HG03521 (cell line): ENCODE measurements at regions not wholly inside any gene's neighbourhood (a gene's known extent, or its start where the extent isn't known, plus 50 kb on each side); places are given as distances from the start of the nearest gene placed in this dataset.

Experiments
- ATAC-seq: cut with Tn5 transposase; IDR thresholded peaks from one replicate; pipeline ENCODE4 v1.9.1; 2021; ENCODE audit warnings: mild to moderate bottlenecking, moderate library complexity; ENCODE audit not compliant: unreplicated experiment

DNA sequence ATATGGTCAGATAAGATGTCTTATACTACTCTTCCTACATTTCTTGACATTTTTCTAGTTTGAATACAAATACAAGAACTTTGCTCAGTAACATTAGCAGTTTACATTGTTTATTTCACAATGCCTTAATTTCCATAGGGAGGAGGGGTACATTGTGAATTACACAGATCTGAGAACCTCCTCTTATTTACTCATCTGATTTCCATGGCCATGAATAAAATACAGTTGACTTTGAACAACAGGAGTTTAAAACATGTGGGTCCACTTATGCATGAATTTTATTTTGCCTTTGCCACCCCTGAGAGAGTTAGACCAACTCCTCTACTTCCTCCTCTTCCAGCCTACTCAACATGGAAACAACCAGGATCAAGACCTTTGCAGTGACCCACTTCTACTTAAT lies 67.7 kb downstream of the MGST1 start:
- ATAC-seq: no peak

DNA sequence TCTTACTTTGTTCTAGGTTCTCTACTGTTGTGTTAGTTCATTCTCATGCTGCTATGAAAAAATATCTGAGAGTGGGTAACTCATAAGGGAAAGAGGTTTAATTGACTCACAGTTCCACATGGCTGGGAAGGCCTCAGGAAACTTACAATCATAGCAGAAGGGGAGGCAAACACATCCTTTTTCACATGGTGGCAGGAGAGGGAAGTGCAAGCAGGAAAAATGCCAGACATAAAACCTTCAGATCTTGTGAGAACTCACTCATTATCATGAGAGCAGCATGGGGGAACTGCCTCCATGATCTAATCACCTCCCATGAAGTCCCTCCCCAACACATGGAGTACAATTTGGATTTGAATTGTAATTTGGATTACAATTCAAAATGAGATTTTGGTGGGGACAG lies 69.6 kb downstream of the MGST1 start:
- no peak for ATAC-seq

DNA sequence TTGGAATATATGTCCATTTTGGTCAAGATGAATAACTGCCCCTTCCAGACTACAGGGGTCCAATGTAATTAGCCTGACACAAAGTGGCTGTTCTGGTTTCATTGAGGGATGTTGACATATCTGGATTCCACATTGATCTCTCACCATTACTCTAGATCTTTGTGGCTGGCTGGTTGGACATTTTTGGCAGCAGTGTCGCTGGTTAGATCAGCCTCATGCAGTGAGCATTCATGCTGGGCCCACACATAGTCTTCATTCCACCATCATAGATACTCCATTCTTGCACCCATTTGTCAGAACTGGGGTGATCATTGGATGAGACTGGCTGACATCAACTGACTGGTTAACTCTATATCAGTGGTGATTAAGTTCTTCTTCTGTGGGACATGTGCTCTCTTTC lies 74.4 kb downstream of the MGST1 start:
- ATAC-seq: no peak

DNA sequence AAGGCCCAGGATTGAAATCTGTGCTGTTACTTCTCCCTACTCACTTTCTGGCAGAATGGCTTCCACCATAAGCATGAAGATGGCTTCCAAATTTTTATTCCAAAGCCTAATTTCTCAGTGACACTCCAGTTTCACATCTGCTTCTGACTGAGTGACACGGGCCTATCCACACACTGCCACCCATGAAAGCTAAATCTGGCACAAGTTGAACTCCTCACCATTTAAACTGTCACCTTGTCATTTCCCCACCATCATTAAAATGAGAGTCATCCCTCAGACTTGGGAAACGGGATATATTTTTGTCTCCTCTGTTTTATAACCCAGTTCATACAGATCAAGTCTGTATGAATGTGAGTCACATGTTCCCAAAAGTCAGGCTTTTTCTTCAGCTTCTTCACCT lies 77.1 kb downstream of the MGST1 start:
- no peak for ATAC-seq

DNA sequence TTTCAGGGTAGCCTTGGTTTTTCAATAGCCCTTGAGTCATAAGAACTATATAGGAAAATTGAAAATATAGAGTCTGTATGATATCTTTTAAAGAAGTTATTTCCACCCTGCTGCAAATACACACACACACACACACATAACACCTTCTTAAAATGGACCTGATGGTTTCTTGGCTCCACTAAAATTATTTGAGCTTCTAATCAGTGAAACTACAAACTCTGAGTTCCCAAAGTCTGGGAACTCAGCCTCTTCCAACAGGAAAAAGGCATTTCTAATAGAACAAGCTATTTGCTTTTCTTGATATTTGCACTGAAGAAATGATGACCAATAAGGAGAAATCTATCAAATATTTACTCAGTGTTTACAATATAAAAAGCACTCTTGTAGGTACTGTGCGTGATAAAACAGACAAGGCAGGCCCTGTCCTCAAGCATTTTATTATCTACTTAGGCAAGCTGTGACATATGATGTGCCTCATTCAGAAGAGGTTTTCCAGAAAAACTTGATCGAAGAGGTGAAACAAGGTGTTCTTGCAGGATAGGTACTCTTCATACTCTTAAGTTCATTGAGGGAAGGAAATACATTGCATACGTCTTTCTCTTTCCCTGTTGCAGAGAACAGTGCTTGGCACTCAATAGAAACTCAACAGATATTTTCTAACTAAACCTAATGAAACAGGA lies 88.6 kb downstream of the MGST1 start:
- no peak for ATAC-seq

DNA sequence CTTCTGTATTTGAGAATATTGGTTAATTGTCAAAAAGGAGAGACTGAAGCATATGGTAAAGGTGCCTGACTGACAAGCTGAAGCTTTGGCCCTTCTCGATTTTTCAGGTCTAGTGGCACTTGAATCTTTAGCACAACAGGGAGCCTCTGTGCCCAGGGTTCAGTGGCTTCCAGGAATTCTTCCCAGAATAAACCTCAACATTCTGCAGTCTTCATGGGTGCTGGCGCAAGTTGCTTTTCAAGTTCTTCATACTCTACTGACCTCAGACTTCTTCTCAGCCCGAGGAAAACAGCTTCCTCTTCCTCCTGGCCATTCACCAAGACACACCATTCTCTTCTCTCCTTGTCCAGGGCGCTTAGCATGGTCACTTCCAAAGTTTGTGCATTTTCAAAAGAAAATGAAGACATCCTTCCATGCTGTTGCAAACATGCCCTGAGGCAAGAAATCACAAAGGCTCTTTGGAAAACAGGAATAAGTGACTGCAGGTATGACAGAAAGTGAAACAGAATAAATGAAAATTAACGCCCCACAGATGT lies 89.9 kb downstream of the MGST1 start:
- no peak for ATAC-seq

DNA sequence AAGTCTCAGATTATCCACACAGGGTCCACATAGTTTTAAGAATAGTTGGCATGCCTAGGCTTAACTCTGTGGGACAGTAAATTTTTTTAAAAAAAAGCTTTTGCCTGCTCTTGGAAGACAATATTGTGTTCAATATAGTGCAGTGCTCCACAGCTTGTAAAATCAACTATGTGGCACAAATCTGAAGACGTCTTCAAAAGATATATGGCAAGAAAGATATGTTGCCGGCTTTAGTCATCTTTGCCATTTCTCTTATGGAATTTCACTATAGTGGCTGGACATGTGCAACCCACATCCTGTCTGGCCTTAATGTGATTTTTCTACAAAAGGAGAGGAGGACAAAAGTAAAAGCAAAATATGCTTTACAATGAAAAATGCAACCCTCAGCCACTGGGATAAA lies 90.5 kb downstream of the MGST1 start:
- ATAC-seq: no peak

DNA sequence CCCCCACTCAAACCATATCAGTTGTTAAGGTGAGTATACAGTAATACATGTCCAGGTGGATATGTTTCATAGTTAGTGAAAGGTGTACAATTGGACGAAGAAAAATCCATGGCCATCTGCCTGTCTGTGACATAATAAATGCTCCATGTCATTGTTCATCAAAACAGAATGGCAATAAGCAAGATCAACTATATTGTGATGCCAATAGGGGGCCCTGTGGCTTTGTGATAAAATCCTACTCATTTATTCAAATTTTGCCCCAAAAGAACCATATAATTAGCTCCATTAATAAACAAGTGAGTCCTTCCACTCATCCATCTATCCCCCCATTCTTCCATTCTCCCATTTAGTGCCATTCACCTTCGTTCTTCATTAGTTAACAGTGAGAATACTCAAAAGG lies 102.0 kb downstream of the MGST1 start:
- ATAC-seq: no peak

DNA sequence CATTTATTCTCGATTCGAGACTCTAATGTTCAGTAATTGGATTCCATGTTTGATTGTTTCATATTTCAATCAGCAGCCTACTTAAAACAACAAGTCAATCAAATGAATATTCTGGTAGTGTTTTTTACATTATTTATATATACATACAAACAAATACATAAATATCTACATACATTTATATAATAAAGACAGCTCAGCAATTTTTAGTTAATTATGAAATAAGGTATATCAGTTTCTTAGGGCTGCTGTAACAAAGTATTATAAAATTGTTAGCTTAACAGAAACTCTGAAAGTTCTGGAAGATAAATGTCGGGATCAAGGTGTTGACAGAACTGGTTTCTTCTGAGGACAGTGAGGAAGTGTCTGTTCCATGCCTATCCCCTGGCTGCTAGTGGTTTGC lies 105.9 kb downstream of the MGST1 start:
- no peak for ATAC-seq

DNA sequence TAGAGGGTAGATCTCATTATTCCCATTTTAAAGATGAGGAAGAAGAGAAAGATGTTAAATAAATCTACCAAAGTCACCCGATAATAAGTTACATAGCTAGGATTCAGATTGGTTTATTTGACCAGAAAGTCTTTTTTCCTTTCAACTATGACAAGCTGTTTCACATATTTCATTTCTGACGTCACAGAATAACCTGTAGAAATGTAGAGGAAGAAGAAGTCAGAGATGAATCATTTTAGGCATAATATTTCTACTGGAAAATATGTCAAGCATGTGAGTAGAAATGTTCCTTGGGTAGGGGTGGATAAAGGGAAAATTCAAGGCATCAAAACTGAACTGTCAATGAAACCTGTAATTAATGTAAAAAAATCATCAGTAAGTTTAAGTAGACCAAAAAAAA lies 107.0 kb downstream of the MGST1 start:
- no peak for ATAC-seq

DNA sequence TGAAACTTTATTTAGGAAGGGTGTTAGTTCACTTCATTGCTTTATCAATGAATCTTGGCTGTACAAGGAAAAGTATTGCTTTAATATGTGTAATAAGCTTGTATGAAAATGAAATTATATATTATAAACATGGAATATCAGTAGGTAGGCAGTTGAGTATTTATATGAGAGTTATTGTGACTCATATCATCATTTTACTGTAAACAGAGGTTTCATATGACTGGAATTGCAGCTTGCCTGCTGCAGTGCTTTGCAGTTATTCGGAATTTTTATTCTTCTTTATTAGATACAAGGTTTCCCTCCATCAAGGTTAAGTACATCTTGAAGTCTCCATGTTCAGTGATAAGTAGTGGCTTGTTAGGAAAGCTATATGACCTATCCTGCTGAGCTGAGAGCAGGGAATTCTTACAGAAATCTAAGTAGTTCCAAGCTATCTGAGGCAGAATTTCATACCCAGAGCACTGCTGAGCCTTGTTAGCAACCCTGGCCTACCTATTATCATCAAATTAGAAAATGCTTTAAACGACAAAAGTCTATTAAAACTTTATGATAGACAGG lies 111.2 kb downstream of the MGST1 start:
- no peak for ATAC-seq

DNA sequence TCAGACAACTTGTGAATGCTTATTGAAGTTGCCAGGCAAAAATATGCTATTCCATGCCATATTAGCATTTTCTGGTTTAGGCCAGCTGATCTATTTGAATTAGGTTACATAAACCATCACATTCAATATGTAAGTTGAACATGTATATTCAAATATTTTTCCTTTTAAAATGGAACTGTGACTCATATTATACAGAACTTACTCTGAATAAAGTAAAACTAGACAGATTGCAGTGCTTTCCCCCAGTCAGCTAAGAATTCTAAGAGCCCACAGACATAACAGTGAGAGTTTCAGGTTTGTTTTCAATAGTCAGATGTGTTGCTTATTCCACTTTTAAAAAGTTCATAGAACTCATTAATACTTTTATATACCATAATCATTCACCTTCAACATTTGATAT lies 119.8 kb downstream of the MGST1 start:
- ATAC-seq: peak; percentile 45

DNA sequence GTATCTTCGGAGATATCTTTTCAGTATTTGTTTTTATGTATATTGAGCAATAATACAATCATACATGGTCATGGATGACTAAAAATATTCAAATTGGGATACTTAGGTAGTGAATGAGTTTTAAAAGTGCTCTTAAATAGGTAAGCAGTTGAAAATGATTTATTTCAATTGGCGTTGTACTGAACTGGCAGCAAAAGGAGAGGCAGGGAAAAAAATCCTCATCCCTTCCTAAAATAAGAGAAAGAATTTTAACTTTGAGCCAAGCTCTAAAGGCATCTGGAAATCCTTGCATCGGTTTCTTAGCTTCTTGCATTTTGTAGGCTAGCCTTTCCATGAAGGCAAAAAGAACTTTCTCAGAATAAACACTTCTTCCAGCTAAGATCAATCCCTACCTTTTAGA lies 125.2 kb downstream of the MGST1 start:
- ATAC-seq: no peak

DNA sequence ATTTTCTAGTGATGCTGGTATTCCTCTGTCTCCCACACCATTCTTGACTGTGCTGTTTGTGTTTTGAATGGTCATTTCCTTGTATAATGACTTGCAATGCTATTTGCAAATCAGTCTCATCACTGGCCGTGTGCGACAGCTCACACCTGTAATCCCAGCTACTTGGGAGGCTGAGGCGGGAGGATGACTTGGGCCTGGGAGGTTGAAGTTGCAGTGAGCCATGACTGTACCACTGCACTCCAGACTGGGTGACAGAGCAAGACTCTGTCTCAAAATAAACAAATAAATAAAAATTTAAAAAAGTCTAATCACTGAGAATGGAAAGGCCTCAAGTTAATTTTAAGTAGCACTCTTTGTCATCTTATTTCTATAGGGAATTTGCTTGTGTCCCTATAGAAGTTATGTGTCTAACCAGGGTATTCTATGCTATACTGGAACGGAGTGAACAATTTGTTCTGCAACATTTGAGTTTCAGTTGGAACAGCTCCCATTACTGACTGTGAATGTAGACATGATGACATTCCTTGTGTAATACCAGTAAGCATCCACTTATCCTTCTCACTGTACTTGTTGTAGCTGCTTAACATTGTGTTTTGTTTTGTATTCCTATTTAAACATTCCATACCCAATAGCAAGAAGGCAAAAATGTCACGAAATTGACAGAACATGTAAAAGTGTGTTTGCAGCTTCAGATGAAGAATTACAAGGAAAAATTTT lies 126.3 kb downstream of the MGST1 start:
- ATAC-seq: no peak

DNA sequence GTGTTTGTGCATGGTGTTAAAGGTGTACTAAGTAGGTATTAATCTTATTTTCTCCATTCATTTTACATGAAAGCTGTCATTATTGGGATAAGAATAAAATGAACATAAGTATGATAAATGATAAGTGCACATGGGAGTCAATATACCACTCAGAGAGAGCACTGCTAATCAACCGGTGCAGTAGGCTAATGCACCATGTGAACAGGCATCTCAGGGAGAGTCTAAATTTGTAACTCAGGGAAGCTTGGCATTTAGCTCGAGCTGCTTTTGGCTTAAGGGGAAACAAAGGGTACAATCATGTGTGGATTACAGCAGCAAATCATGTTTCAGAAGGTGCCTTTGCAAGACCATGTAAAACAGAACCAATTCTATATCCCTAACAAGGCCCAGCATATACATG lies 127.4 kb downstream of the MGST1 start:
- no peak for ATAC-seq

DNA sequence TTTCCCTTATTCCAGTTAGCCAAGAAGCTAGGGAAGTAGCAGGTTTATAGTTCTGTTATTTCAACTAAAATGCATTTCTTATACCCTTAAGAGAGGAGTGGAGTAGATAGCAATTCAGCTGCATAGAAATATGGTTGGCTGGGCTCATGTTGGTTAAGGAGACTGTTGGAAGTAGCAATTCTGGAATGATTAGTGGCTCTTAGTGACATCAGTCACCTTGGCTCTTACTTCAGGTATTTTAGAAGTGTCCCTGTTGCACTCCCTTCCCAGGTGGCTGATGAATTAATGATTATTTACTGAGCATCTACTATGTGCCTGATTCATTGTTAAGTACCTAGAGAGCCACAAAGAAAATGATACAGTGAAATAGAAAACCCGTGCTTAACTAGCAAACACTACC lies 128.1 kb downstream of the MGST1 start:
- ATAC-seq: no peak

DNA sequence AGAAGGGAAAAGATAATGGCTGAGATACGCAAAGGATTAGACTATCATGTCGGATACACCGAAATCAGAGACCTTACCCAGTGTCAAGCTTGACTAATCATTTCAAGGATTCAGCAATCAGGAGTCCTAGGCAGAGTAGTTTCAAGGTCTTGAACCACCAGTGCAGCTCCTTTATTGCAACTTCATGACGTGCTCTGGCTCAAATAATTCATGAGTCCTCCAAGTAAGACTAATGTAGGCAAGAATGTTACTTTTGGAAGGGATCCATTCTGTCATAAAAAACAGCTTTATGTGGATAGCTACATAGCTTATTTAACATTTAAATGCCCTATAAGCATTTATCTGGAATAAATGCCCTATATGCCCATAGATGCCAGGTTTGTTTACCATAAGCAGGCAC lies 123.2 kb downstream of the LMO3 start:
- no peak for ATAC-seq

DNA sequence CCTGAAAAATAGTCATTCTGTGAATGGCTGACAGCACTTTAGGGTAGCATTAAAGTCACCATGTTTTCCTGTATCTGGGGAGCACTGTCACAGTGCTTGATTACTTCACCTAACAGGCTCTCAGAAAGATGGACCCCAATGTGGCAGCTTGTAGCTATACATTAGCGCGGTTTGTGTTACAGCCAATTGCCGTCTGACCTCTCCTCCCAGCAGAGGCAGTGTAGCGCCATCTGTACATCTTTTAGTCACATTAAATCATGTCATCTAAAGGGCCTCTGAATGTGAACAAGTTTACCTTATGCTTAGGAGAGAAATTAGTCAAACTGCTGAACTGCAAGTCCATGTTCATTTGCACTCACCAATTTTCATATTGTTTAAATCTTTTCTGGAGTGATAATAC lies 113.7 kb downstream of the LMO3 start:
- ATAC-seq: no peak

DNA sequence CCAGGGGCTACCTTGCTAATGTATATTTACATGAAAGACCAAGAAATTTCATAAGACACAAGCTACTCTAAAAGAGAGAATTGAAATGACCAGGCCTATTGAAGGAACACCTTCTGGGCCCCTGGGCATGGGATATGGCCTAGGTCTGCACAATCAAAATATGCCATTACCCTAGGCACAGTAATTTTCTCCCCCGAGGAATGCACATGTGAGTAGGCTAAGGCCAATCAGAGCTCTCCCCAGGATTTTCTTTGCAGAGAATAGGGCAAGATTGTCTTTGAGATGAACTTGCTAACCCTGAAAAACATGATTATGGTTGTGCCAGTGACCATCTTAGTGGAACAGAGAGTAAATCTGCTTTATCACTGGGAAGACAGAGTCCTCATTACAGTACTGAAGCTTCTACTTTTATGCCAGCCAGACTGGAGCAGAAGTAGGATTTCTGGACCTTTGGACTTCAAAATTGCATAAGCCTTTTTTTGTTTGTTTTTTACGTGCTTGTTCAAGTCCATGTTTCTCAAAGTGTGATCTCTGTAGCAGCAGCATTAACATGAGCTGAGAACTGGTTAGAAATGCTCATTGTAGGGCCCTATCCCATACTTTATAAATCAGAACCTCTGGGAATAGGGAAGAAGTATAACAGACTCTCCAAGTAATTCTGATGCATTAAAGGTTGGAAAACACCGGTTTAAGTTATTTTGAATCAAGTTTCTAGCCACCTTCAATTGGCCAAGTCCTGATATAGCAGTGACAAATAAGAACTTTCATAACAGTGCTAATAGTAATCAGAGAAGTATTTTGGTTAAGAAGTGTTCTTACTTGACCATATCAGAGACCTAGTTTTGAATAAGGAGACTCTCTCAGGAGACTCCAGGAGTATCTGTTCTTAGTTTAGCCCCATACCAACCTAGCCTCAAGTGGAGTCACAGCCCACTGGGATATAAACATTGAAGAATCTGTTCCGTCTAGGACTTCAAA lies 112.9 kb downstream of the LMO3 start:
- no peak for ATAC-seq

DNA sequence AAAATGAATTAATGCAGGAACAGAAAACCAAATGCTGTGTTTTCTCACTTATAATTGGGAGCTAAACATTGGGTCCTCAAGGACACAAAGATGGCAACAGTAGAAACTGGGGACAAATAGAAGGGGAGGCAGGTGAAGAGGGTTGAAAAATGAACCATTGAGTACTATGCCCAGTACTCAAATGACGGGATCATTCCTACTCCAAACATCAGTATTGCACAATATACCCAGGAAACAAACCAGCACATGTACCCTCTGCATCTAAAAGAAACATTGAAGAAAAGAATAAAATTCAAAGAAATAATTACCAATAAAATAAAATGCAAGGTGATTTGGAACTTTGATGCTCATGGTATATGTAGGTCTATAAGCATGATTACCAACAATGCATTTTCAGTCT lies 110.8 kb downstream of the LMO3 start:
- ATAC-seq: no peak
